ENCODE measurements at regions not wholly inside any gene's neighbourhood (a gene's known extent, or its start where the extent isn't known, plus 50 kb on each side); places are given as distances from the start of the nearest gene placed in this dataset.

DNA sequence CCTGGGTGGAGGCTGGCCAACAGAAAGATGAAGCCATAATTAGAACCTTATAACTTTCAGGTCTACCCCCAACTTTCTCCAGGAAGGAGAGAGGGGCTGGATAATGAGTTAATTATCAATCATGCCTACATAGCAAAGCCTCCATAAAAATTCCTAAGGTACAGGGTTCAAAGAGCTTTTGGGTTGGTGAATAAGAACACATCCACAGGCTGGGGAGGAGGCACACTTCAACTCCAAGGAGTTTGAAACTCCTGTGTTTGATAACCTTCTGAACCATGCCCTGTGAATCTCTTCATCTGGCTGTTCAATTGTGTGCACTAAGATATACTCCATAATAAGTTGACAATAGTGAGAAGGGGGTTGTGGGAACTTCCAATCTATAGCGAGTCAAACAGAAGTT, 552.3 kb downstream of the TDRD15 start:
- no peak for DNase-seq (ENCODE audit: low read depth)

DNA sequence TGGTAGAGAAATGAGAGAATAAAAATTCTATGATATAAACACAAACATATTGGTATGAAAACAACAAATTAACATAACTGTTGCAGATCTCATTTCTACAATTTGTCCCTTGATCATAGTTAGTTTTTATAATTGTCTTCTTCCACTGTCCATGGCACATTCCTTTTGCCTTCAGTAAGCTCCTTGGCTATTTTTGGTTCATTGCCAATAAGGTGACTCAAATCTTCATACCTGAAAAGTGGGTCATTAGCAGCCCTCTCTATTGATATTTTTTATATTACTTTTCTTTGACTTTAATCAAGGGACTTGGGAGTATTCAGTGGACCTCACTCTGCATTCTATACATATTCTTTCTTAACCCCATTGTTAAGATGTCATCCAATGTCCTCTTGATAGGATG, 552.9 kb downstream of the TDRD15 start:
- DNase-seq (ENCODE audit: low read depth) = no peak

DNA sequence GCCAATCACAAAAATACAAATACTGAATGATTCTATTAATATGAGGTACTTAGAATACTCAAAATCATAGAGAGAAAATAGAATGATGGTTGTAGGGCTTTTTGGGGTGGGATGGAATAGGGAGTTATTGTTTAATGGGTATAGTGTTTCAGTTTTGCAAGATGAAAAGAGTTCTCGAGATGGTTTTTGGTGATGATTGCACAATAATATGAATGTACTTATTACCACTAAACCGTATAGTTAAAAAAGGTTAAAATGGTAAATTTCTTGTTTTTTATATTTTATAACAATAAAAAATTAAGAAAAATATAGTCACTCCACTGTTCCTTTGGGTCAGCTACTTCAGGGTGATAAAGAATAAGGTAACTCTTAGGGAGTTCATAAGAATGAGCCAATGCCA, 560.1 kb downstream of the TDRD15 start:
- DNase-seq (ENCODE audit: low read depth) = no peak

DNA sequence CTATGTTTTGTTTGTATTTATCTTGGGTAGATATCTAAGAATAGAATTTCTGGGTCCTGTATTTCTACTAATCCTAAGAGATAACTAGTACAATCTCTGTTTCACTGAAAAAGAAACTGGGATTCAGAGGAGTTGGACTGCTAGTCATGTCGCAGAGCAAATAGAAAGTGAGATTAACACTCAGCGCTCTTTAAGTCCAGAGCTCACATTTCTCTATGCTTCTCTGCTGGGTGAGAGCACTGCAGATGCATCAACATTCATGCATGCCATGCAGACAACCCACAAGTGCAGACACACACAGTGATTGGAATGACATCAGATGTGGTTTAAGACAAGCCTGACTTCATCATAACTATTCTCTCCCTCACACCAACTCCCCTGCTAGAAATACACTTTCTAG, 563.8 kb downstream of the TDRD15 start:
- DNase-seq (ENCODE audit: low read depth) = no peak

DNA sequence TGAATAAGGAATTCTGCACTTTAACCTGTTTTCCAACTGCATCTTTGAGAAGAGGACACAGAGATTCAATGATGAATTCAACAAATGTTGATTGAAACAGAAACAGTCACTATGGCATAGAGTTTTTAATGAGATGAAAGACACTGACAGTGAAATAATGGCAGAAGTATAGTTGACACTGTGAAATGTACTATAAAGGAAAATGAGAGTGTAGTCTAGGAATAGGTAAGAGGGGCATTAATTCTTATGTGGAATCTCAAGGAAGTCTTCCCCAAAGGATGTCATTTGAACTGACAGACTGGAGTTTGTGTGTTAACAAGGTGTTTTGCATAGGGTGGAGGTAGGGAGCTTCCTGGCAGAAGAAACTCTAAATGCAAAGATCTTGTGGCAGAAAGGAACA, 566.2 kb downstream of the TDRD15 start:
- no peak for DNase-seq (ENCODE audit: low read depth)

DNA sequence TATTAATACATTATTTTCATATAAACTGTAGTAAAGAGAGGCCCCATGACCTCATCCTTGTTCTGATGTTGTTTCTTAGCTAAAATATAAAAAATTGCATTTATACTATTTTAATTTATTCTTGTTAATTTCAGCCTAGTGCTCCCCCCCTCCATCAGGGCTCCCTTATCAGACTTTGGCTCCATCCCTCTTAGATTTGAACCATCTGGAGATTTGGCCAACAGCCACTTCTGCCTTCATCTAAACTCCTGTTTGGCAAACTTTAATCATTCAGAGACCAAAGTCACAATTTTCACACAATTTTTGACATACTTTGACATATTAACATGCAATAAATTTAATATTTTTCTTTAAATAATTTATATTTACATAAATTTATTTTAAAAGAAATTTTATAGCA, 569.3 kb downstream of the TDRD15 start:
- no peak for DNase-seq (ENCODE audit: low read depth)

DNA sequence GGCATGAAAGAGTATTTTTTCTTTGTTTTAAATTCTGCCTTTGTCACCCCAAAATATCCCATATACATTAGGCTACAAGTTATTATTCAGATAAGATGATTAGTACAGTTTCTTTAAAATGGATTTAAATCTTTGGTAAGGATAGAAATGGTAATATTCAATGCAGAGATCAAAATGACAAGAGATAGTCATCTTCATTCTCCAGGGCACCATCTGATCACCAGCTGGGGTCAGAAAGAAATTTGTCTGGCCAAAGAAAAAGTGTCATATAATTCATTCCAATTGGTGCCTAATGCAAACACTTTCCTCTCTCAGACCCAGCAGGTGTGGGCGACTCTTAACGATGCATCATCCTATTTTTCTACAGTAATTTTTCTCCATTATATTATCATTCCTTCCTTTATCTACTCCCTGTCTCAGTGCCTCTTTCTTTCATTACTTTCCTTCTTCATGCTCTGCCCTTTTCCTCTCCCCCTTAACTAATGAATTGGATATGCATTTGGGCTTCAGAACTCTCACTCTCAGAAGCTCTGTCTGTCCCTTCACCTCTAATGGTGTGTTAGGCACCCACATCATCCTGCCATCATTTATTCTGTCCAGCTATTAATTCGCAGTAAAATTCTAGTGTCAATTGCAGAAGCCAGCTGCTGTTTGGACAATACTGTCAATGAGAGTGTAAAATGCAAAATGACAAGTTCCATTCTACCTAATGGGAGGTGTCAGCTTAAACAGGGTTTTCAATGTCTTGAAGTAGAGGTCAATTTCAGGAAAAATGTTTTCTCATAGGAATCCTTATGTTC, 570.5 kb downstream of the TDRD15 start:
- no peak for DNase-seq (ENCODE audit: low read depth)

DNA sequence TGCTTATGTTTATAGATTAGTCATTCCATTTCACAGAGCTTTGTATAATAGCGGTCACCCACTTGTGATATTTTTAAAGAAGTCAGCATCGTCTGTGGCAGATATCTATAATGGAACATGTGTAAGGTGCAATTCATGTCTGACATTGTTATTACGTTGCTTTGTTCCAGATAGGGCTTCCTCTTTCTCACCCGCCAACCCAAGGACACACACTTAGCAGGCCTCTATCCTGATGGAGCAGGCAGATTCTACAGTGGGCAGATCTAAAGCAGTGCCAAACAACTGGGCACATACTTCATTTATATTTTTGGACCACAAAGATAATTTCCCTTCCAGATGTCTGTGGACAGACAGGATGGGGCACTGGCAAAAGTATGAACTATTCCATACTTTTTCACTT, 573.1 kb downstream of the TDRD15 start:
- DNase-seq (ENCODE audit: low read depth) = no peak

DNA sequence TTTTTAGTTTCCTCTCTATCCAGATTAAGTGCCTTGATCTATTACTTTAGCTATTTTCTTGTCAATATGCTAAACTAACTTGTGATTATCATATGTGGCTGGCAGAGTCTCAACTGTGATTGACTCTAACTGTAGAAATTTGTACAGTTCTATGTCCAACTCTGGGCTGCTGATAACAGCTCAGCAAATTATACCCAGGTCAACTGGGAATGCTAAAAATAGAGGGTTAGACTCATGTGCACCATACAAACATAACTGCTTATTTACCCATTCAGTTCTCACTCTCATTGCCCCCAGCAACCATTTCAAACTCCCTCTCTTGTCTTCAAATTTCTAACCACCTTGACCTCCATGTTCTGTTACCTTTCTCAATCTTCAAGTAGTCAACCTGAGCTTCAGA, 576.9 kb downstream of the TDRD15 start:
- DNase-seq (ENCODE audit: low read depth) = no peak

DNA sequence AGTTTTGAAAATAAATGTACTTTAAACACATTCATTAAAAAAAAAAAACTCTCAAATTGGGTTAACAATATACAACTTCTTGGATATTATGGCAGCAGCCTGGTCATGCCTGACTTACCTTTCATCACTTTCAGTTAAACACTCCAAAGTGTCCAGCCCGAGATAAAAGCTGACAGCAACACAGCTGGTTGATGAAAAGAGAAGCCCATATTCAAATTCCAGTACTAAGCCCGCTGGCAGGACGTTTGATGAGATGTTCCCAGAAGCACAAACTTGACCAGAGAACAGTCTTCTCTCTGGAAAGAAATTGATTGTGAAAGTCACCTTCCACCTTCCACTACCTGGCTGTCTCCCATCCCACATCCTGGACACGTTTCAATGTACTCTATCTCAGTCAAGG, 586.3 kb downstream of the TDRD15 start:
- no peak for DNase-seq (ENCODE audit: low read depth)

DNA sequence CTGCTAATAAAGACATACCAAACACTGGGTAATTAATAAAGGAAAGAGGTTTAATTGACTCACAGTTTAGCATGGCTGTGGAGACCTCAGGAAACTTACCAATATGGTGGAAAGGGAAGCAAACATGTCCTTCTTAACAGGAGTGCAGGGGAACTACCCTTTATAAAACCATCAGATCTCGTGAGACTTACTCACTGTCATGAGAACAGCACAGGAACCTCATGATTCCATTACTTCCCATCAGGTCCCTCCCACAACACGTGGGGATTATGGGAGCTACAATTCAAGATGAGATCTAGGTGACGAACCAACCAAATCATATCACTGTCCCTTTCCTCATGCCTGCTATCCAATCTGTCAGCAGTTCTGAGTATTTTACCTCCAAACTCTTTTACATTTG, 586.7 kb downstream of the TDRD15 start:
- no peak for DNase-seq (ENCODE audit: low read depth)

DNA sequence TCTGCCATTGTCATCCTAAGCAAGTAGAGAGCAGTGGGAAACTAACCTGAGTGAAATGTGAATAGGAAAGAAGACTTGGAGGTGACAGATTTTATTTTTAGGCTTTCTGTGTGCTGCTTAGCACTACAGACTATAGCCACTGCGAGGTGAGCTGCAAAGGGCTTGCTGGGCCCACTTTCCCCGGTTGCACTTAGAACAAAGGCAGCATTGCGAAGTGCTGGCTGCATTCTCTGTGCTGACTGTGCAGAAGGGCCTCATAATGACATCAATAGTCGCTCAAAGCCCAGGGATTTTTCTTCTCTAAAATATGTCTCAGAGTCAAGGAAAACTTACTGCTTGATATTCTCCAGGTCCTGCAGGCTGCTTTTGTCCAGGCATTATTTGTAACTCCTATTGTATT, 592.1 kb downstream of the TDRD15 start:
- no peak for DNase-seq (ENCODE audit: low read depth)

DNA sequence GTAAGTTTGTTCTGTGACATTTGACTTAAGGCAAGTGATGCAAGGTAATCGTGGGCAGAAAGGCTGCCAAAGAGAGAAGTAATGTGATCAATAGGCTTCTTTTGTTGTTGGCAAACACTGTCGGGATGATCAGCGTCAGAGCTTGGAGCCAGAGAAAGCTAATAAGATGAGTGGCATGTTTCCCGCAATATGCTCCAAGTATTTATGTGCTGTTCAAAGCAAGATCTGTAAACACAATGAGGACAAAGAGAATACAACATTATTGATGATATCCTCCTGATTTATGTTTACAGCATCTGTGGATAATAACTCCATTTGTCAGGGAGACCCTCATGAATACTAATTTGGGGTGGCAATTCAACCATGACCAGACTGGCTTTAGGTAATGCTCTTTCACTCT, 603.3 kb downstream of the TDRD15 start:
- DNase-seq (ENCODE audit: low read depth) = no peak

DNA sequence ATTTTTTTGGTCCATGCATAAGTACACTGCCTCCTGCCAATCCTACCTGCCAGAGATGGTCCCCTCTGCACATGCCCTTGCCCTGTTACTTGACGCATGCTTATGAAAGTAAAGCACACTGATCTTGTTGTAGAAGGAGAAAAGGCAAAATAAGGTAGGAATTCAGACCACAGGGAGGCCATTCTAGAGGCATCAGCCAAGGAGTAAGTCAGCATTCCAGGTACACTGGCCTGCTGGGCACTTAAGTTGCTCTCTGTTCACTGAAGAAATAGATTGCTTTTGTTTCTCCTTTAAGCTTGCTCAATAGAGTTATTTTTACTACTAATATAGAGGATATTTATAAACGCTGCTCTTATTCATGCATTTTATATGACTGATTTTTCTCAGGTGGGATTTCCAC, 604.4 kb downstream of the TDRD15 start:
- no peak for DNase-seq (ENCODE audit: low read depth)

DNA sequence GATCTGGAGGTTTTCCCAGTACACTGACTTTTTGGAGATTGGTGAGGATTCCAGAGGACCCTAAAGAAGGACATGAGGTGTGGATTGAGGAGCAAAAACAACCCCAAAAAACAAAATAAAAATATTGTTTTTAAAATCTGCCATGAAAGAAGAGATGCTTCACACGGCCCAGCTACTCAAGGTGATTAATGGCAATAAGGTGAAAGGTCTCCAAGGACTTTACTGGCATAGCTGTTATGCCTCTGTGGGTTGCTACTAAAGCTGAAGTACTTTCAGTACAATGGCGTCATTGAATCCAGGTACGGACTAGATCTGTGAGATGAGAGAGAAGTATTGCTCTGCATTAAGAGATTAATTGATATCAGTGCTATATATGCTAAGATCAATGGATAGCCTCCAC, 606.4 kb downstream of the TDRD15 start:
- DNase-seq (ENCODE audit: low read depth) = no peak

DNA sequence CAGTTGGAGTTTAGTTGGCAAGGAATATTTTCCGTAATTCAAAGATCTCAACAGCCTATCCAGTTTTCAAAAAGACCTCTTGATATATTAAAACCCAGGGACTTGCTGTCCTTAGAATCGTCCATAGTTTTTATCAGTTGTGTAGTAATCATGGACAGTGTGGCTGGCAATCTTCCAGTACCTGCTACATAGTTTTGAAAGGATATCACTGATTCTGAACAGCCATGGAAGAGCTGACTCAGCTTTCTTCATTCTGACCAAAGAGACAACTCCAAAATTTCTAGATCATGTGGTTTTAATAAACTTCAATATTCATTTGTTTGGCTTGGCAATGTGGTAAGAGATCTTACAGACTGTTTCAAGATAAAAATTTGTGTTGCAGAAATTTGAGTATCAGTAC, 616.7 kb downstream of the TDRD15 start:
- no peak for DNase-seq (ENCODE audit: low read depth)

DNA sequence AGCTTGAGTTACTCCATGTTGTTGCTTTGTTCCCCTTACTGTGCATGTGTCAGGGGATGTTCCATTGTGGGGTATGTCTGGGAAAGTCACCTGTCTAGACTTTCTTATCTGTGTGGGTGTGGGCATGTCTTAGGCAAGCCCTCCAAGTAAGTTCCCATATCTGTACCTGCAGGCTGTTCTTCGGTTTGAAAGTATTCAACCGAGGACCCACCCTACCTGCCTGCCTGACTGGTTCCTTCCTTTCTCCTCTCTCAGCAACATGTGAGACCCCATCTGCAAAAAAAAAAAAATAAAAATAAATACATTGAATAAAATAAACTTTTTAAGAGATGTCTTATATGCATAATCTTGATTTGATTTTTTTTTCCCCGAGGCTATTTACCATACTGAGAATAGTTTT, 622.7 kb downstream of the TDRD15 start:
- DNase-seq (ENCODE audit: low read depth) = no peak

DNA sequence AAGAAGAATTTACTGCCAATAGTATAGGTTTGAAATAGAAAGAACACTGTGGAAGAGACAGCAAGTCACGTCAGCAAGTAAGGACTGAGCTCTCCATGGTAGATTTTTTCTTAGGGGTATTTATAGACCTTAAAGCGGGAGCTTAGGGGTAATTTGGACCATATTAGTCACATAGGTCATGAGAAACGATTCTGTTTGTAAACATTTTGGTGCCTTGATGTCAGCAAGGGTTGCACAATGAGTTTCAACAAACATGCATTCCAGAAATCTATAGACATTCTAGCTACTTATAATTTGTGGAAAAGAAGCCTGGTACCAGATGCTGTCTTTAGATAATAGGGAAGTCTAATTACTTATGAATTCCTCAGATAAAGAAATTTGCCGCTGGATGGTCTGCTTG, 624.7 kb downstream of the TDRD15 start:
- DNase-seq (ENCODE audit: low read depth) = no peak

DNA sequence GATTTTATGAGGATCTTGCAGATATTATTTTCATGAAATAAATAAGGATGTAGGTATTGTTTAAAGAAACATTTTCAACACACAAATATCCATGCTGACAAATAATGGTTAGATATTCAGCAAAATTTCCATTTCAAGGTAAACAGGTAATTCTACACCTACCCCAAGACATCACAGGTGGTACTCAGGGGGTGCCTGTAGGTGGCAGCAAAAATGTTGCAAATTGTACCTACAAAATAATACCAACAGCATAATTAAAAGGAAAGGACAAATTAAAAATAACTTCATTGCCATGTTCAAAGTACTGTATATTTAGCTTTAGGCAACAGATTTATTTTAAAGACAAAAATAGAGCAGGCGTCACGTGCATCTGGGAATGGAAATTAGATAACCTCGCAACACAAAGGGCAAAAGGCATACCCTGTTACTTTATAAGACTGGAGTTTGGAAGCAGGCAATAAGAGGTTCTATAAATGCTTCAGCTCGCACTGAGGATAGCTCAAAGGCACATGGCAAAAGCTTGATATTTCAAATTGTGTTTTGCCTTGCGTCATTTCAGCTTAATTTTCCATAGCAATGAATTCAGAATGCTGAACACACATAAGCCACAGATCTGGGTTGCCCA, 630.5 kb downstream of the TDRD15 start:
- DNase-seq (ENCODE audit: low read depth) = no peak

DNA sequence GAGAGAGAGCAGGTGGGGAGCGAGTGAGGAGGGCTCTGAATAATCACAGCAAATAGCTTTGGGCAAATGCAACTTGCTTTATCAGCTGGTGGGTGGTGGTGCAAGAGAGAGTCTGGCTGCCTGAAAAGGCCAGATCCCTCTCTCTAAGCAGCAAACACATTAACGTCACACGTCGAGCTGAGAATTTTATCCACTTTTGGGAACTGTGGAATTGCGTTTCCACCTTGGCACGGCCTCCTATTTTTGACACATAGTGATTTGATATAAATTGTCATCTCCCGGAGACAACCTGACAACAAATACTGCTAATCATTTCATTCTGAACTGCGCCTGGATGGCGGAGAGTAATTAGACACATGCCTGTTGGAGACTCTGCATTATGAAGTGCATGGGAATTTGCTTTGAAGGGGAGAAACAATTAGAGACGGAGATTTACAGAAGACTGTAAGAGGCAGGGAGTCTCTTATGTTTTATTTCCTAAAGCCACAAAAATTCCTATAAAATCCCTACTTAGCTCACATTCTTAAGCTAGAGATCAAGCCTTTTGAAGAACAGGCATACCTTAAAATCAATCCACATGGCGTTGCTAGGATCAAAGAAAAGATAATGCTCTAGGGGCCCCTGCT, 634.1 kb downstream of the TDRD15 start:
- no peak for DNase-seq (ENCODE audit: low read depth)

DNA sequence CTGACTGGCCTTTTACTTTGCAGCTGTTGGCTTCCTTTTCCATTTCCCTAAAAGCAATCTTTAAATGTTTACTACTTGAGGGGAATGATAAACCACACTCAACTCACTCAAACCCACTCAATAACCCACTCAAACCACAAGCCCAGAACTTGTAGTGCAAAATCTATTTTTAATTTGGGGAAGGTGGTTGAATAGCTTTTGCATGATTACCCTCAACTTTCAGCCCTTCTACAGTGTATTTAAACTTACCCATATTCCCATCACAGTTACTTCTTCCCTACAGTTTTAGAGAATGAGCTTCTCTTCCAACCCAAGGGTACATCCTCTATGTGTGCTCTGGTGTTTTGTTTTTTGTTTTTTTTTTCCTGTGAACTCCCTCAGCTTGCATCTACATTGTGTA, 636.1 kb downstream of the TDRD15 start:
- peak; percentile 34 for DNase-seq (ENCODE audit: low read depth)

DNA sequence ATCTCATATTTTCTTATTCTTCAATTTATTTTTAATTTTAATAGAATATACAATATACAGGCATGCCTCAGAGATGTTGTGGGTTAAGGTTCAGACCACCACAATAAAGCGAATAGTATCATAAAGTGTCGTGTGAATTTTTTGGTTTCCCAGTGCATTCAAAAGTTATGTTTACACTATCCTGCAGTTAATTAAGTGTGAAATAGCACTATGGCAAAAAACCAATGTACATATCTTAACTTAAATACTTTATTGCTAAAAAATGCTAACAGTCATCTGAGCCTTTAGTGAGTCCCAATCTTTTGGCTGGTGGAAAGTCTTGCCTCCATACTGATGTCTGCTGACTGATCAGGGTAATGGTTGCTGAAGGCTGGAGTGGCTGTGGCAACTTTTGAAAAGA, 637.6 kb downstream of the TDRD15 start:
- no peak for DNase-seq (ENCODE audit: low read depth)

DNA sequence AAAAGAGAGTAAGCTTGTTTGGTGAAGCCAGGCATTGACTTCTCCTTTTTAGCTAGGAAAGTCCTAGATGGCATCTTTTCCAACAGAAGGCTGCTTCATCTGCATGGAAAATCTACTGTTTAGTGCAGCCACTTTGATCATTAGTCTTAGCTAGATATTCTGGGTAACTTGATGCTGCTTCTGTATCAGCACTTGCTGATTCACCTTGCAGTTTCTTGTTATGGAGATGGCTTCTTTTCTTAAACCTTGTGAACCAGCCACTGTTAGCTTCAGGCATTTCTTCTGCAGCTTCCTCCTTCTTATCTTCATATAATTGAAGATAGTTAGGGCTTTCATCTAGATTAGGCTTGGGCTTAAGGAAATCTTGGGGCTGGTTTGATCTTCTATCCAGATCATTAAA, 639.7 kb downstream of the TDRD15 start:
- DNase-seq (ENCODE audit: low read depth) = no peak
